Body of pancreas (tissue), 4 donors: ENCODE measurements at regions not wholly inside any gene's neighbourhood (a gene's known extent, or its start where the extent isn't known, plus 50 kb on each side); places are given as distances from the start of the nearest gene placed in this dataset.
"Not testable (repeated sequence)": the region's sequence is repeated elsewhere in the genome, so short reads cannot be mapped to it uniquely, and the experiment has no call there.

Experiments used
- ATAC-seq: fragments of 150-250 bp; one replicate; pipeline ENCODE4 v1.9.1; 2016
- DNase-seq, 4 donors: peaks; one replicate each; pipeline ENCODE4 v3.0.0-alpha.2; 2019
- H3K27ac ChIP-seq, 4 donors: fragments of 200-600 bp; sonication (generic); 1 replicate in 3 of 4; 2 replicates in 1 of 4; pipeline versions ENCODE4 v1.5.1 to v1.6.1; 2016 to 2019; ENCODE audit warnings: mild to moderate bottlenecking in 1 of 4, mixed read lengths in 1 of 4, moderate library complexity in 1 of 4
- H3K27me3 ChIP-seq, 2 donors: fragments of 200-600 bp; sonication (generic); one replicate each; pipeline ENCODE4 v1.6.0; 2016; ENCODE audit warnings: mild to moderate bottlenecking in 1 of 2
- H3K36me3 ChIP-seq, 2 donors: fragments of 200-600 bp; sonication (generic); replicated peaks in 1 of 2; 2 replicates each; pipeline ENCODE4 v1.5.1; 2016; ENCODE audit warnings: low read depth in 2 of 2; ENCODE audit not compliant: insufficient read depth in 1 of 2
- H3K4me1 ChIP-seq: fragments of 200-600 bp; sonication (generic); one replicate; pipeline ENCODE4 v1.6.0; 2016
- H3K4me3 ChIP-seq, 2 donors: fragments of 200-600 bp; sonication (generic); 1 replicate in 1 of 2; 2 replicates in 1 of 2; pipeline ENCODE4 v1.5.1; 2016 to 2019
- H3K9me3 ChIP-seq, 3 donors: fragments of 200-600 bp; sonication (generic); 1 replicate in 2 of 3; 2 replicates in 1 of 3; pipeline ENCODE4 v1.5.1; 2016
- POLR2A ChIP-seq, 3 donors: fragments of 450-650 bp; IDR thresholded peaks; one replicate each; pipeline ENCODE4 v1.6.1; 2016; ENCODE audit warnings: antibody characterized with exemption in 3 of 3, mild to moderate bottlenecking in 2 of 3
- WGBS, 2 donors: methylation state at CpG; one replicate each; pipeline ENCODE4 v1.1.5; 2017; 5-methylcytosine and 5-hydroxymethylcytosine counted together
- intact Hi-C: fragments of 100-400 bp; cut with DNase I; formaldehyde crosslinking; loops from one replicate; pipeline ENCODE4 v1.15.1; 2023
- TF ChIP-seq, protein P1 (sequence below), 7 experiments: fragments of 450-650 bp in 4 of 7; fragments of 200-600 bp in 3 of 7; sonication (generic) in 3 of 7; IDR thresholded peaks; one replicate each; pipeline ENCODE4 v1.5.1; 2016 to 2019; ENCODE audit warnings: antibody characterized with exemption in 7 of 7

DNA sequence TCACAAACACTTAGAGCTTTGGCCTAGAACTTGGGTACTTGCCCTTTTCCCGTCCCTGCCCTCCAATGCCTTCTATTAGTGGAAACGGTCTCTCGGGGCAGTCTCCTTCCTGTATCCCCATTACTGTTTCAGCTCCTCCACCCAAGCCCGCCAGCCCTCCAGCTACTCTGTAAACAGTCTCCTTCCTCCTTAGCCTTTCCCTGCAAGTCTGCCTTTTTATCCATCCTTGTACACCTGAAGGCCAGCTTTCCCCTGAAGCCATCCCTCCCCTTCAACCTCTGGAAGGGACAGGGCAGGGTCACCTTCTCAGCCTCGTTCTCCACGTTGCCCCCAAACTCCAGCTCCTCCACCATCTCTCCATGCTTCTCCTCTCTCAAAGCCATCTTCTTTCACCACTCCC, 108.1 kb upstream of the ZNF746 start:
- Histone ChIP-seq H3K27ac (no peak overlapping the region), H3K4me3 (no peak overlapping the region), H3K4me1 (no peaks in the 10 kb centered on the region), H3K9me3 (no peaks in the 10 kb centered on the region), H3K27me3 (no peaks in the 10 kb centered on the region), H3K36me3 (peaks cover 7 to 8% of the 10 kb centered on the region in 2 donors)
- no peak for TF ChIP-seq POLR2A (IDR thresholded peaks at IDR 0.05)
- TF ChIP-seq, protein P1, sequence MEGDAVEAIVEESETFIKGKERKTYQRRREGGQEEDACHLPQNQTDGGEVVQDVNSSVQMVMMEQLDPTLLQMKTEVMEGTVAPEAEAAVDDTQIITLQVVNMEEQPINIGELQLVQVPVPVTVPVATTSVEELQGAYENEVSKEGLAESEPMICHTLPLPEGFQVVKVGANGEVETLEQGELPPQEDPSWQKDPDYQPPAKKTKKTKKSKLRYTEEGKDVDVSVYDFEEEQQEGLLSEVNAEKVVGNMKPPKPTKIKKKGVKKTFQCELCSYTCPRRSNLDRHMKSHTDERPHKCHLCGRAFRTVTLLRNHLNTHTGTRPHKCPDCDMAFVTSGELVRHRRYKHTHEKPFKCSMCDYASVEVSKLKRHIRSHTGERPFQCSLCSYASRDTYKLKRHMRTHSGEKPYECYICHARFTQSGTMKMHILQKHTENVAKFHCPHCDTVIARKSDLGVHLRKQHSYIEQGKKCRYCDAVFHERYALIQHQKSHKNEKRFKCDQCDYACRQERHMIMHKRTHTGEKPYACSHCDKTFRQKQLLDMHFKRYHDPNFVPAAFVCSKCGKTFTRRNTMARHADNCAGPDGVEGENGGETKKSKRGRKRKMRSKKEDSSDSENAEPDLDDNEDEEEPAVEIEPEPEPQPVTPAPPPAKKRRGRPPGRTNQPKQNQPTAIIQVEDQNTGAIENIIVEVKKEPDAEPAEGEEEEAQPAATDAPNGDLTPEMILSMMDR (IDR thresholded peaks at IDR 0.05): no peak
- no peak for DNase-seq
- 80 to 88% methylated on average over 6 of the region's 6 CpGs for WGBS, 2 donors
- intact Hi-C loops: no loop called here
- ATAC-seq: no peak

DNA sequence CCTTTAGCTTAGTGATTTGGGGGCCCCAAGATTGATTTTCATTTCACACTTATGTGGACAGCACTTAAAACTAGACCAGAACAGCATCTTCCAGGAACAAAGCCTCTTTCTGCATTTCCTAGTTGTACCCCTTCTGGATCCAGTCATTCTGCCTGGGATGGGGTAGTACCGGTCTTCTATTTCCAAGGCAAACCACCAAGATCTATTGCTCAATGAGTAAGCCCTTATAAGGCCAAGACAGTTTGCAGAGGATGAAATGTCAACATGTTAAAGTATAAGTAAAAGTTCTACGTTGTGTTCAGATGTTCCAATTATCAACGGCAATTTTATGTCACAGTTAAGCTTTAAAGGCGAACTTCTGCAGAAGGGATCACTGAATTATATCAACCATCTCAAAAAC, 106.9 kb upstream of the ZNF746 start:
- 68 to 84% methylated on average over 4 of the region's 4 CpGs for WGBS, 2 donors
- intact Hi-C loops: no loop called here
- DNase-seq (no peak), ATAC-seq (no peak)
- Histone ChIP-seq H3K36me3 (peaks cover 6 to 7% of the 10 kb centered on the region in 2 donors), H3K4me1 (no peaks in the 10 kb centered on the region), H3K27me3 (no peaks in the 10 kb centered on the region), H3K4me3 (no peak overlapping the region), H3K9me3 (no peaks in the 10 kb centered on the region), H3K27ac (no peak overlapping the region)
- no peak for TF ChIP-seq POLR2A (IDR thresholded peaks at IDR 0.05)
- TF ChIP-seq, protein P1 (IDR thresholded peaks at IDR 0.05): no peak

DNA sequence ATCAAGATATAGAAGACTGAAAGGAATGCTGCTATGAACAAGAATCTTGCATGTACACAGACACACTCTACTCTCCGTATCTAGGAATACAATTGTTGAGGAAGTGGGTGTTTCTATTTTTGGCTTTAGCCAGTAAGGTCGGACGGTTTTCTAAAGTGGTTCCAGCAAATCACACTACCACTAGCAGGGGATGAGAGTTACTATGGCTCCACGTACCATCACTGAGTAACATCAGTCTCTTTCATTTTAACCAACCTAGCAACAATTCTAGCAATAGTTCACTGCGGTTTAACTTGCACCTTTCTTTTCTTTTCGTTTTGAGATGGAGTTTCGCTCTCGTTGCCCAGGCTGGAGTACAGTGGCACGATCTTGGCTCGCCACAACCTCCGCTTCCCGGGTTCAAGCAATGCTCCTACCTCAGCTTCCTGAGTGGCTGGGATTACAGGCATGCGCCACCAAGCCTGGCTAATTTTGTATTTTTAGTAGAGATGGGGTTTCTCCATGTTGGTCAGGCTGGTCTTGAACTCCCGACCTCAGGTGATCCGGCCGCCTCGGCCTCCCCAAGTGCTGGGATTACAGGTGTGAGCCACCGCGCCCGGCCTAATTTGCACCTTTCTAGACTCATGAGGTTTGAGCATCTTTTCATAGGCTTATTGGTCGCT, 103.2 kb upstream of the ZNF746 start:
- not testable (repeated sequence) for H3K9me3 ChIP-seq, DNase-seq

DNA sequence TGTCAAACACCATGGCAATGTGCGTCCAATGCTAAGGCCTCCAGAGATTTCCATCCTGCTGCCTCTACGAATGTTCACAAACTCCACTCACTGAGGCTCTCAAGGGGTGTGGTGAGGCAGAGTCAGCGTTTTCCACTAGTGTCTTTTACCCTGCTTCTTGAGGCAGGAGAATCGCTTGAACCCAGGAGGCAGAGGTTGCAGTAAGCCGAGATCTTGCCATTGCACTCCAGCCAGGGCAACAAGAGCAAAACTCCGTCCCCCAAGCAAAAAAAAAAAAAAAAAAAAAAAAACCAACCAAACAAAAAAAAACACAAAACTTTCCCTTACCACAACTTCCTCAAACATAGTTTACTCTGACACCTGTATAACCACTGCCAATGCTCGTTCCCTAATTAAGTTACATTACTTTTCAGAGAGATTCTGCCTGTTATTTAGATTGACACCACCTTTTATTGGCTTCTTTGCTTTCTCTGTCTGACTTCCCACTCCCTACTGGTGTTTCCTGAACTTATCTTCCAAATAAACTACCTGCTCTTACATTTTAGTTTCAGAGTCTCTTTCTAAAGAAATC, 102.1 kb upstream of the ZNF746 start:
- Histone ChIP-seq H3K4me3 (no peak overlapping the region), H3K36me3 (peaks cover 3 to 7% of the 10 kb centered on the region in 2 donors), H3K4me1 (no peaks in the 10 kb centered on the region), H3K9me3 (no peaks in the 10 kb centered on the region), H3K27ac (no peak overlapping the region), H3K27me3 (no peaks in the 10 kb centered on the region)
- WGBS, 2 donors: 76 to 85% methylated on average over 7 of the region's 7 CpGs
- no peak for DNase-seq
- no peak for TF ChIP-seq POLR2A (IDR thresholded peaks at IDR 0.05)
- TF ChIP-seq, protein P1 (IDR thresholded peaks at IDR 0.05): no peak
- no peak for ATAC-seq
- intact Hi-C loops: no loop called here

More for the DNA sequence above, 103.2 kb upstream of the ZNF746 start:
- H3K27me3 ChIP-seq, H3K36me3 ChIP-seq, H3K4me3 ChIP-seq, H3K4me1 ChIP-seq, H3K27ac ChIP-seq, intact Hi-C loops, ATAC-seq: not testable (repeated sequence)
- 87 to 96% methylated on average over 21 of the region's 21 CpGs for WGBS, 2 donors

DNA sequence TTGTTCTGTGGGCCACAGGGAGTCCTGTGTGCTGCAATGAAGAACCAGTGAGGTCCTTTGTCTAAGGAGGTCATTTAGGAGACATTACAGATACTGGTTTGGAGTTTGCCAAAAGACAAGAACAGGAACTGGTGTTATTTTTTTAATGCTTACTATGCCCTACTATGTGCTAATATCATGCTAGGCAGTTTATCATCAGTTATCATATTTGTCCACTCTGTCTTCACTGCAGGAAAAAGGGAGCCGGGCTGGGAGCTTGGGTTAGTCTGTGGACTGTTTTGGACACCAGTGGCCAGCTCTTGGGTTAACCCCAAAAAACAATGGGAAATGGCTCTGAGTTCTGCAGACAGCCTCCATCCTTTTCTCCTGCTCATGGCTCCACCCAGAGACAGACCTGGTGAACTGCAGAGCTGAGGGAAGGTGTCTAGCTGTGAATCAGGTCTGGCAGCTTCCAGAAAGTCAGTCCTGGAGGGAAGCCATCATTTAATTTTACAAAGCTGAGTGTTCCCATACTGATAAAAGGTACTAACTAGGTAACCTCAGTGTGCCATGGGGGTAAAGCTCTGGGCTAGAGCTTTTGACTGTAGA, 101.2 kb upstream of the ZNF746 start:
- no peak for TF ChIP-seq POLR2A (IDR thresholded peaks at IDR 0.05)
- TF ChIP-seq, protein P1 (IDR thresholded peaks at IDR 0.05): peak in 4 of 7 experiments; percentile 18 to 28 (median 24)
- ATAC-seq (peak; percentile 24), DNase-seq (peak in 2 of 4 donors; percentile 17 to 21)
- no peaks in the 10 kb centered on the region for H3K27me3 ChIP-seq
- intact Hi-C loops: no loop called here
- H3K27ac ChIP-seq: no peak overlapping the region
- no peak overlapping the region for H3K4me3 ChIP-seq
- WGBS, 2 donors: 78 to 100% methylated on average over 1 of the region's 1 CpG
- H3K9me3 ChIP-seq: no peaks in the 10 kb centered on the region
- peaks cover 3 to 7% of the 10 kb centered on the region in 2 donors for H3K36me3 ChIP-seq
- H3K4me1 ChIP-seq: no peaks in the 10 kb centered on the region

DNA sequence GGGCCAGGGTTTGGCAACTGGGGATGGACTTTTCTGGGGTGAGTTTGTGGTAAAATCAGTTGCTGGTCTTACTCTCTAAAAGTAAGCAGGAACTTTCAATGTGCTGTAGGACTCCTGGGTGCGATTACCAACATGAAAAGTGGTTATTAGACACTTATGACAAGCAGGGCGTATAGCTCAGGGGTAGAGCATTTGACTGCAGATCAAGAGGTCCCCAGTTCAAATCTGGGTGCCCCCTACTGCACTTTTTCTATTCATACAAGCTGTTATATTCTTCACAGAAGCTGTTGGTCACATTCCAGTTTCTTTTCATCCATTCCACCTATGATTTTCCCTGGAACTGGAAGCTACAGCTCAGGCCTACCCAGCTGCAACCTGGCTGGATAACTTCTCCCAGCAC, 100.2 kb upstream of the ZNF746 start:
- H3K27ac ChIP-seq, H3K4me3 ChIP-seq, ATAC-seq, DNase-seq, intact Hi-C loops, H3K27me3 ChIP-seq, H3K36me3 ChIP-seq, H3K4me1 ChIP-seq, H3K9me3 ChIP-seq: not testable (repeated sequence)
- WGBS, 2 donors: 88 to 100% methylated on average over 2 of the region's 2 CpGs
